Neural crest cell (in vitro differentiated cells): ENCODE measurements at regions not wholly inside any gene's neighbourhood (a gene's known extent, or its start where the extent isn't known, plus 50 kb on each side); places are given as distances from the start of the nearest gene placed in this dataset.

ENCODE experiments used
- DNase-seq: peaks from one replicate; pipeline ENCODE4 v3.0.0; 2021; ENCODE audit warnings: low read depth, mixed read lengths, low spot score
- H3K27ac Mint-ChIP-seq: one replicate; pipeline ENCODE4 v1.8.0; 2021; ENCODE audit warnings: mild to moderate bottlenecking, mixed read lengths; ENCODE audit not compliant: unreplicated experiment
- H3K27me3 Mint-ChIP-seq: 2 replicates; pipeline ENCODE4 v1.8.0; 2021; ENCODE audit warnings: low read depth, mild to moderate bottlenecking, mixed read lengths
- H3K36me3 Mint-ChIP-seq: 2 replicates; pipeline ENCODE4 v1.8.0; 2021; ENCODE audit warnings: low read depth, mild to moderate bottlenecking, mixed read lengths
- H3K4me1 Mint-ChIP-seq: 2 replicates; pipeline ENCODE4 v1.8.0; 2021; ENCODE audit warnings: mixed read lengths
- H3K4me3 Mint-ChIP-seq: one replicate; pipeline ENCODE4 v1.8.0; 2021; ENCODE audit warnings: mild to moderate bottlenecking, mixed read lengths
- H3K9me3 Mint-ChIP-seq: 2 replicates; pipeline ENCODE4 v1.8.0; 2021; ENCODE audit warnings: mixed read lengths
- TF ChIP-seq, protein P1 (sequence below): fragments of 200-600 bp; sonication (generic); conservative IDR thresholded peaks from 2 replicates; pipeline ENCODE4 v1.5.0; 2021; ENCODE audit warnings: antibody characterized with exemption, mild to moderate bottlenecking

DNA sequence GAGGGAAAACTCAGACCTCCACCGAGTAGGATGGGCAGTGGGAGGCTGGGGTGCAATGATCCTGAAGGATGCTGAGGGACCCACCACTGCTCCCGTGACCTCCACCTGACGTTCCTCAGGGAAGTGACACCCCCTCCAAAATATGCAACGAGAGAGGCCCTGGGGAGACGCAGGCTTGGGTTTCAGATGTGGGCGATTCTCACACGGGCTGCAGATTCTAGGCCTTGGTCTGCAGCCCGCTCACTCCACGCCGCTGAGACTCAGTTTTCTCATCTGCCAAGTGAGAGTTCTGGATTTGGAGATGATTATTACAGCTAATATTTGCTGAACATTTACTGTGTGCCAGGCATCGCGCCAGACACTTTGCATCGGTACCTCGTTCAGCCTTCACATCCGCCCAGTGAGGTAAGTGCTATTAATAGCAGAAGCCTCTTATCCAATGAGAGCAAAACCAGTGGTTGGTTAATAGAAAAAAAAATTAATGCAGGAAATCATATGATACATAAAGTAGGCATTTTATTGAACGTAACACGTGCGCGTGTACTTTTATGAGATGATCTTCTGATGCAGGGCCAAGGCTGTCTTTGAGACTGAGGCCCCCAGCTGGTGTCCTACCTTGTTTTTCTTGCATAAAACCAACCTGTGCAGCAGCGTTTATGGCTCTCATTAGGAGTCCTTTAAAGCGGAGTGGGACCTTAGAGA, 102.0 kb upstream of the RUNX3 start:
- H3K9me3 Mint-ChIP-seq = no peaks in the 10 kb centered on the region
- H3K4me1 Mint-ChIP-seq = peaks cover 7% of the 10 kb centered on the region
- H3K4me3 Mint-ChIP-seq = no peak overlapping the region
- no peak overlapping the region for H3K27ac Mint-ChIP-seq
- no peak for DNase-seq
- no peaks in the 10 kb centered on the region for H3K36me3 Mint-ChIP-seq
- no peaks in the 10 kb centered on the region for H3K27me3 Mint-ChIP-seq
- TF ChIP-seq, protein P1, sequence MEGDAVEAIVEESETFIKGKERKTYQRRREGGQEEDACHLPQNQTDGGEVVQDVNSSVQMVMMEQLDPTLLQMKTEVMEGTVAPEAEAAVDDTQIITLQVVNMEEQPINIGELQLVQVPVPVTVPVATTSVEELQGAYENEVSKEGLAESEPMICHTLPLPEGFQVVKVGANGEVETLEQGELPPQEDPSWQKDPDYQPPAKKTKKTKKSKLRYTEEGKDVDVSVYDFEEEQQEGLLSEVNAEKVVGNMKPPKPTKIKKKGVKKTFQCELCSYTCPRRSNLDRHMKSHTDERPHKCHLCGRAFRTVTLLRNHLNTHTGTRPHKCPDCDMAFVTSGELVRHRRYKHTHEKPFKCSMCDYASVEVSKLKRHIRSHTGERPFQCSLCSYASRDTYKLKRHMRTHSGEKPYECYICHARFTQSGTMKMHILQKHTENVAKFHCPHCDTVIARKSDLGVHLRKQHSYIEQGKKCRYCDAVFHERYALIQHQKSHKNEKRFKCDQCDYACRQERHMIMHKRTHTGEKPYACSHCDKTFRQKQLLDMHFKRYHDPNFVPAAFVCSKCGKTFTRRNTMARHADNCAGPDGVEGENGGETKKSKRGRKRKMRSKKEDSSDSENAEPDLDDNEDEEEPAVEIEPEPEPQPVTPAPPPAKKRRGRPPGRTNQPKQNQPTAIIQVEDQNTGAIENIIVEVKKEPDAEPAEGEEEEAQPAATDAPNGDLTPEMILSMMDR = no peak

DNA sequence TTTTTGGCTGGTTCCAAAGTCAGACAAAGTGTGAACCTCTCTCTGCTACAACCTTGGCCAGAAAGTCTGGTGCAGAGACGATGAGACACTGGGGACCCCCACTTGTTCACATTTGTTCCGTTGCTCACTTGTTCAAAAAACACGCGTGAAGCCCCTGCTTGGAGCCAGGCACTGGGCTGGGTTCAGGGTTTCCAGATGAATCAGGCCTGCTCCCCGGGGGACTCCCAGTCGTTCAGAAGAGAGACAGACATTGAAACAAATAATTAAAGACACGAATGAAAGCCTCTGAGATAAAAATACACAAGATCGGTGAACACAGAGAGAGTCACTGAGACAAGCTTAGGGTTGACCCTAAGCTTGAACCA, 101.5 kb upstream of the RUNX3 start:
- Mint-ChIP-seq H3K36me3 (no peaks in the 10 kb centered on the region), H3K4me1 (peaks cover 11% of the 10 kb centered on the region), H3K27ac (no peak overlapping the region), H3K9me3 (no peaks in the 10 kb centered on the region), H3K4me3 (no peak overlapping the region), H3K27me3 (no peaks in the 10 kb centered on the region)
- no peak for DNase-seq
- TF ChIP-seq, protein P1 = no peak

DNA sequence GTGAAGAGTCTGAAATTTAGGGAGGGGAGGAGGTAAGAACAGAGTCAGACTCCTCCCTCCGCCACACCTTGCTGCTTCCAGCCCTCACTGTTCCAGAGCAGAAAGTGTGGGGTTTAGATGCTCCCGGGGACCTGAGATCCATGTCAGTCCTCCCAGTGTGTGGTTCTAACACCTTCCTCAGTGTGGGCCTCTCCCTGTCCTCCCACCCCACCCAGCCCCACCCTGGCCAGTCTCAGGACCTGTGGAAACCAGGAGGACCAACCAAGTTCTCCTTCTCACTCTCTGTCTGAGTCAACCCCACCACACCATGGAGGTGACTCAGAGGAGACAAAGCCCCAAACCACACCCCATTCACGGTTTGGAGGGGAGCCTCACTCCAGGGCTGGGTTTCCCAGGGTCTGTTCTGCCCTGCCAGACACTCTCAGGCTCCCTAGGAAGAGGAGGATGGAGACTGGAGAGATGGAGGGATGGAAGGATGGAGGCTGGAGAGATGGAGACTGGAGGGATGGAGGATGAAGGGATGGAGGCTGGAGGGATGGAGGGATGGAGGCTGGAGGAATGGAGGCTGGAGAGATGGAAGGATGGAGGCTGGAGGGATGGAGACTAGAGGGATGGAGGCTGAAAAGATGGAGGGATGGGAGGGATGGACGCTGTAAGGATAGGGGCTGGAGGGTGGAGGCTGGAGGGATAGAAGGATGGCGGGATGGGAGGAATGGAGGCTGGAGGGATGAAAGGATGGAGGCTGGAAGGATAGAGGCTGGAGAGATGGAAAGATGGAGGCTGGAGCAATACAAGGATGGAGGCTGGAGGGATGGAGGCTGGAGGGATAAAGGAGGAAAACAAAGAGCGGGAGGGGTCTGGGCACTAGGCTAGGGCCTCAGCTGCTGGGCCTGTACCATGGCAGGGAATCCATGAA, 100.9 kb upstream of the RUNX3 start:
- Mint-ChIP-seq H3K4me3 (no peak overlapping the region), H3K36me3 (no peaks in the 10 kb centered on the region), H3K27me3 (no peaks in the 10 kb centered on the region), H3K9me3 (no peaks in the 10 kb centered on the region), H3K27ac (no peak overlapping the region), H3K4me1 (peaks cover 11% of the 10 kb centered on the region)
- no peak for DNase-seq
- TF ChIP-seq, protein P1 = no peak

DNA sequence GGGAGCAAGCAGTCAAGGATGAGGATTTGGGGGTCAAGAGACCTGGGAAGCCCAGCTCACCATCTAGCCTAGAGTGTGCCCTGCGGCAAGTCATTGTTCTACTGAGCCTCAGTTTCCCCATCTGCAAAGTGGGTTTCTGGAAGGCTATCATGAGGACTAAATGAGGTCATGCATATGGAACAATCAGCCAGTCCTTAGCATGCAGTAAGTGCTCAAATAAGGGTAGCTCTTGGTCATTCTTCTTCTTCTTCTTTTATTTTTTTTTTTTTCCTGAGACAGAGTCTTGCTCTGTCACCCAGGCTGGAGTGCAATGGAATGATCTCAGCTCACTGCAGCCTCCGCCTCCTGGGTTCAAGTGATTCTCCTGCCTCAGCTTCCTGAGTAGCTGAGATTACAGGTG, 99.9 kb upstream of the RUNX3 start:
- Mint-ChIP-seq H3K36me3 (no peaks in the 10 kb centered on the region), H3K9me3 (no peaks in the 10 kb centered on the region), H3K4me1 (peaks cover 11% of the 10 kb centered on the region), H3K4me3 (no peak overlapping the region), H3K27me3 (no peaks in the 10 kb centered on the region), H3K27ac (peak overlapping the region; percentile 17)
- TF ChIP-seq, protein P1 = no peak
- DNase-seq = no peak

DNA sequence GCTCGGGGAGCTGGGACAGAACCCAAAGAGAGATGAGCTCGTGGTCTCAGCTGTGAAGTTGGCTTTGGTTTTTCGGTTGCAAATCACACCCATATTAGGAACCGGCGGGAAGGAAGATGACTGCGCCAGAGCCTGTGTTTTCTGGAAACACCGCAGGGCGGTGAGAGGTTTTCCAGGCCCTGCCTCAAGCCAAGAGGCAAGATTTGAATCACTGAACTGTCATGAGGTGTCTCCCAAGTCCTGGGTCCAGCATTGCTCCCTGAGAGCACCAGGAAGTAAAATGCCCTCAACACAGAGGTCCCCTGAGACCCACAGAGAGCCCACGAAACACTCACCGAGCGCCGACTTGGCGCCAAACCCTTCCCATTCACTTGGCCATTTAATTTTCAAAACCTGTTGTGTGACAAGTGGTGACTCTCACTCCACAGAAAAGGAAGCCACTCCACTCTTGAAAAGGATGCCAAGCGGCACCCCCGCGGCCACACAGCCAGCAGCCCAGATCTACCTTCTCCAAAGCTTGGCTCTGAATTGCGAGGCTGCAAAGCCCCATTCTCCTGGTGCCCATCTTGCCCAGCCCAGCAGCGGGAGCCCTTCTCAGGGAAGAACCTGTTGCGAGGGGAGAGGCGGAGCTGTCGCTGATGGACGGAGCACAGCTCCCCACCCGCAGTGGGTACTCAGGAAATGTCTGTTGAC, 99.0 kb upstream of the RUNX3 start:
- Mint-ChIP-seq H3K27me3 (no peaks in the 10 kb centered on the region), H3K4me1 (peaks cover 11% of the 10 kb centered on the region), H3K36me3 (no peaks in the 10 kb centered on the region), H3K9me3 (no peaks in the 10 kb centered on the region), H3K4me3 (no peak overlapping the region), H3K27ac (no peak overlapping the region)
- no peak for DNase-seq
- TF ChIP-seq, protein P1 = no peak
